ENCODE measurements at regions not wholly inside any gene's neighbourhood (a gene's known extent, or its start where the extent isn't known, plus 50 kb on each side); places are given as distances from the start of the nearest gene placed in this dataset.
A peak's percentile ranks its signal among the peaks of the same experiment; 100 is the strongest.

DNA sequence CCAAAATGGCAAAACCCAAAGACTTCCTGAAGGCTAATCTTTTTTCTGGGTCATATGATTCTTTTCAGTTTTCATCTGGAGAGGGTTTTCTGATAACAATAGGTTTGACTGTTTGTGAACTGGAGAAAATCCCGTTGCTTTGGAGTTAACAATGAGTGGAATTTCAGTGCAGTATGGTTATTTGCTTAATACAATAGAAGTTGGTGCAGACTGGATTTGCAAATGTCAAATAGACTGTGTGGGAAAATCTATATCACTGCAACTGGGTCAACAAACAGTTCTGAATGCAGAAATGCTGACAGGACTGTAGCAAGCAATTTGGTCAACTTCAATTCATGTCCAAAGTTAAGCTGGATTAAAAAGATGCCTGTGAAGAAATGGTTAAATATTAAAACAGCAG, 267.5 kb upstream of the ARGLU1 start:
- Mint-ChIP-seq H3K4me3 (no peak overlapping the region), H3K27me3 (ENCODE audit: low read depth) (no peaks in the 10 kb centered on the region; the same call in 1 of the 2 replicates), H3K9me3 (peaks cover 16 to 24% of the 10 kb centered on the region in 2 experiments), H3K4me1 (peaks cover 15% of the 10 kb centered on the region in 2 experiments), H3K36me3 (ENCODE audit: insufficient read depth in 1 of 3, low read depth in 3 of 3) (peaks cover 2 to 35% (median 5%) of the 10 kb centered on the region in 3 experiments; a peak in 5 of 7 replicates), H3K27ac (peak overlapping the region in 1 of 3 experiments; percentile 41; a peak in 2 of 7 replicates)
- Histone ChIP-seq H3K79me2 (ENCODE audit: insufficient read depth, low read length) (no peaks in the 10 kb centered on the region), H3K14ac (ENCODE audit: insufficient read depth, low read length) (no peak overlapping the region), H3K9me3 (ENCODE audit: control insufficient read depth, low read depth, low read length) (peaks cover 10% of the 10 kb centered on the region), H3K18ac (ENCODE audit: insufficient read length, low read depth, low read length) (no peak overlapping the region), H3K27me3 (ENCODE audit: insufficient read depth, low read length) (no peaks in the 10 kb centered on the region), H3K23ac (ENCODE audit: insufficient read length, low read depth, low read length) (no peak overlapping the region), H2AFZ (ENCODE audit: low read length) (no peak overlapping the region), H2AK5ac (ENCODE audit: insufficient read length, low read length) (no peak overlapping the region), H3T11ph (ENCODE audit: low read length) (no peak overlapping the region), H4K20me1 (ENCODE audit: control insufficient read depth, insufficient read depth, insufficient read length) (no peaks in the 10 kb centered on the region), H4K8ac (replicated peaks; ENCODE audit: insufficient read length, low read depth, low read length) (no peak overlapping the region), H3K23me2 (ENCODE audit: insufficient read length, low read depth, low read length, poor library complexity, severe bottlenecking) (no peaks in the 10 kb centered on the region), H2BK120ac (ENCODE audit: low read depth, low read length, poor library complexity, severe bottlenecking) (no peak overlapping the region), H2BK5ac (ENCODE audit: insufficient read length, low read length) (no peak overlapping the region), H3K27ac (ENCODE audit: insufficient read length, low read depth, low read length) (no peak overlapping the region), H2BK20ac (ENCODE audit: low read depth, low read length, poor library complexity, severe bottlenecking) (no peak overlapping the region), H2BK12ac (ENCODE audit: insufficient read length, low read depth, low read length) (no peak overlapping the region), H4K91ac (ENCODE audit: insufficient read length, low read depth, low read length) (no peak overlapping the region), H3K4ac (ENCODE audit: low read depth, low read length) (no peak overlapping the region), H3K4me1 (ENCODE audit: insufficient read depth, low read length) (no peaks in the 10 kb centered on the region), H3K79me1 (ENCODE audit: insufficient read depth, low read depth, low read length, poor library complexity, severe bottlenecking) (no peaks in the 10 kb centered on the region), H3K9ac (ENCODE audit: extremely low read depth, insufficient read length, low read length) (no peak overlapping the region), H2BK15ac (ENCODE audit: low read depth, low read length) (no peak overlapping the region), H4K5ac (ENCODE audit: insufficient read length, low read depth, low read length) (no peak overlapping the region), H3K56ac (ENCODE audit: insufficient read length, low read depth, low read length) (no peak overlapping the region), H3K4me2 (ENCODE audit: insufficient read depth, insufficient read length, low read length) (no peak overlapping the region)
- TF ChIP-seq, protein P1, sequence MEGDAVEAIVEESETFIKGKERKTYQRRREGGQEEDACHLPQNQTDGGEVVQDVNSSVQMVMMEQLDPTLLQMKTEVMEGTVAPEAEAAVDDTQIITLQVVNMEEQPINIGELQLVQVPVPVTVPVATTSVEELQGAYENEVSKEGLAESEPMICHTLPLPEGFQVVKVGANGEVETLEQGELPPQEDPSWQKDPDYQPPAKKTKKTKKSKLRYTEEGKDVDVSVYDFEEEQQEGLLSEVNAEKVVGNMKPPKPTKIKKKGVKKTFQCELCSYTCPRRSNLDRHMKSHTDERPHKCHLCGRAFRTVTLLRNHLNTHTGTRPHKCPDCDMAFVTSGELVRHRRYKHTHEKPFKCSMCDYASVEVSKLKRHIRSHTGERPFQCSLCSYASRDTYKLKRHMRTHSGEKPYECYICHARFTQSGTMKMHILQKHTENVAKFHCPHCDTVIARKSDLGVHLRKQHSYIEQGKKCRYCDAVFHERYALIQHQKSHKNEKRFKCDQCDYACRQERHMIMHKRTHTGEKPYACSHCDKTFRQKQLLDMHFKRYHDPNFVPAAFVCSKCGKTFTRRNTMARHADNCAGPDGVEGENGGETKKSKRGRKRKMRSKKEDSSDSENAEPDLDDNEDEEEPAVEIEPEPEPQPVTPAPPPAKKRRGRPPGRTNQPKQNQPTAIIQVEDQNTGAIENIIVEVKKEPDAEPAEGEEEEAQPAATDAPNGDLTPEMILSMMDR (conservative IDR thresholded peaks at IDR 0.05), result no peak
- no peak for DNase-seq
- no CpG with 5 or more reads among the region's 1 CpG for WGBS (ENCODE audit: extremely low coverage, insufficient read length, low lambda C conversion rate)

All from H9 (cell line).